ENCODE measurements at regions not wholly inside any gene's neighbourhood (a gene's known extent, or its start where the extent isn't known, plus 50 kb on each side); places are given as distances from the start of the nearest gene placed in this dataset.
"Not testable (repeated sequence)": the region's sequence is repeated elsewhere in the genome, so short reads cannot be mapped to it uniquely, and the experiment has no call there.

GRCh38 chr14:89743828-89744227 lies 210.7 kb downstream of the EFCAB11 start:
- no peak for DNase-seq

GRCh38 chr14:89740241-89740640 lies 214.3 kb downstream of the EFCAB11 start:
- DNase-seq = no peak

GRCh38 chr14:89736881-89737280 lies 217.6 kb downstream of the EFCAB11 start:
- DNase-seq = no peak

- no peak for DNase-seq
Observed at GRCh38 chr14:89731396-89731933, 223.1 kb downstream of the EFCAB11 start.

- DNase-seq = no peak
Observed at GRCh38 chr14:89730687-89731086, 223.8 kb downstream of the EFCAB11 start.

GRCh38 chr14:89728964-89729363 lies 225.6 kb downstream of the EFCAB11 start:
- DNase-seq = no peak

GRCh38 chr14:89726226-89726625 lies 228.3 kb downstream of the EFCAB11 start:
- not testable (repeated sequence) for DNase-seq

GRCh38 chr14:89724628-89724960 lies 229.9 kb downstream of the EFCAB11 start:
- no peak for DNase-seq

GRCh38 chr14:89723930-89724627 lies 230.5 kb downstream of the EFCAB11 start:
- no peak for DNase-seq

- peak; percentile 49 for DNase-seq
Observed at GRCh38 chr14:89721956-89722355, 232.6 kb downstream of the EFCAB11 start.

- peak; percentile 89 for DNase-seq
Observed at GRCh38 chr14:89720741-89721729, 233.5 kb downstream of the EFCAB11 start.

GRCh38 chr14:89720076-89720687 lies 234.3 kb downstream of the EFCAB11 start:
- DNase-seq = peak; percentile 41

- DNase-seq = peak; percentile 34
Observed at GRCh38 chr14:89719366-89720075, 235.0 kb downstream of the EFCAB11 start.

- DNase-seq = no peak
Observed at GRCh38 chr14:89708982-89709625, 245.4 kb downstream of the EFCAB11 start.

- no peak for DNase-seq
Observed at GRCh38 chr14:89707086-89707485, 247.4 kb downstream of the EFCAB11 start.

GRCh38 chr14:89702876-89703200 lies 251.7 kb downstream of the EFCAB11 start:
- no peak for DNase-seq

- DNase-seq = no peak
Observed at GRCh38 chr14:89702073-89702875, 252.3 kb downstream of the EFCAB11 start.

GRCh38 chr14:89701211-89702043 lies 253.1 kb downstream of the EFCAB11 start:
- peak; percentile 86 for DNase-seq

GRCh38 chr14:89700801-89701200 lies 253.7 kb downstream of the EFCAB11 start:
- DNase-seq = no peak

GRCh38 chr14:89699071-89699470 lies 255.5 kb downstream of the EFCAB11 start:
- no peak for DNase-seq

Data from CD4-positive, alpha-beta T cell treated with Interleukin-15 for 1 hour (primary cell).